ENCODE measurements at regions not wholly inside any gene's neighbourhood (a gene's known extent, or its start where the extent isn't known, plus 50 kb on each side); places are given as distances from the start of the nearest gene placed in this dataset.

DNA sequence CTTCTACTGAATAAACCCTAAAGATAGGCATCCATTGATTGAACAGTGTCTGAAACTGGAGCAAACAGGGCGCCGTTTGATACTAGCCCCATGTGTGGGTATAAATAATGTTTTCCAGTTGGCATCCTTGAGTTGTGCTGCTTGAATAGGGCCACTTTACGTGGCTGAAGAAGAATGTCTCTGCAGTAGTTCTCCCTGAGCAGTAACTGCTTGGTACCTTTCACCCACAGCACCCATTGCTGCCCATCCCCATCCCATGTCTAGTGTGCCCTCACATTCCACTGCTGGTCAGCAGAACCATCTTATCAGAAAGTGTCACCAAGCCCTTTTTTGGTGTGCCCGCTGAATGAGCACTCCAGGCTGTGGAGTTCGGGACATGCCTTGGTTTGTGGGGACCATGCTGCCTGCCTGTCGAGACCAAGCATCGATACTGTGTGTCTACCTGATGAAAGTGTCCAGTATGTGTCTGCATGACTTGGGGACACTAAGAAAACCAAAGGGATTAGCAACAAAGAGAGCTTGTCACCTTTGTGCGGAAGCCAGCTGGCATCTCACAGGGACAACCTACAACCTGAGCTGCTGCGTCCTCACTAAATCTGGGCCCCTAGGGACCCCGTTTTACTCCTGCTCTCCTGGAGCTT lies 162.0 kb downstream of the TM9SF2 start:
- TF ChIP-seq PAX5 (IDR thresholded peaks at IDR 0.05; ENCODE audit: insufficient read depth, low read length, severe bottlenecking) (no peak), SPI1 (IDR thresholded peaks at IDR 0.05; ENCODE audit: low read depth, low read length) (no peak), POLR2AphosphoS5 (IDR thresholded peaks at IDR 0.05; ENCODE audit: low read depth, low read length) (no peak)
- no peak for DNase-seq (ENCODE audit: insufficient read length, low spot score)
- FAIRE-seq, result no peak

DNA sequence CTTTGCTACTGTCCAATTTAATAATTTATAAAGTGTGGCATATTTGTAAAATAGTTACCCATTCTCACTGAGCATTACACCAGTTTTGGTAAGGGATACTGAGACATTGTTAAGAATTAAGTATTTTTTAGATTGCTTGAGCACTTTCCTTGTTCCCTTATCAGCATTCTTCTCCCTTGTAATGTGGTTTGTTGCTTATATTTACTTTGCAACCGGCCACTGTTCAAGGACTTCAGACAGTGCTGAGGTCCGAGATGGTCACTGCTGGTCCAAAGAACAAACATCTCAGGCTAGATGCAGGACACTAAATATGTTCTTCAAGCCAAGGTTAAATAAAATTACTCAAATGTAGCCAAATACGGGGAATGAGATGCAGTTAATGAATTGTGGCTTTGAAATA lies 161.4 kb downstream of the TM9SF2 start:
- FAIRE-seq, result no peak

DNA sequence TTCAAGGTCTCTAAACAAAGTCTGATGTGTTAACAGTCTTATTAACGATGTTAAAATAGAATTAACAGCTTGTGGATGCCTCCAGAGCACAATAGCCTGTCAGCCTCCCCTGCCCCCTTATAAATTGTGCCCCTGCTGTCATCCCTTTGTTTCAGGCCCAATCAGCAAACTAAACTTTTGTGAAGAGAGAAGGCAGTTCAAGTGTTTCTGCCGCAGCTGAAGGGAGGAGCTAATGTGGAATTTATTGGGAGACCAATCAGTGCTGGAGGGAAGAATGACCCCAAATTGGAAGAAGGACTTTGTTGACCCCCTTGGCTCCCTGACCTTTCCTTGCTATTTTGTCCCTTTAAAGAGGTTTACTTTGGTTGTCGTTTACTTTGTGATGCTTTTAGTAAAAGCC lies 160.5 kb downstream of the TM9SF2 start:
- FAIRE-seq (no peak), DNase-seq (ENCODE audit: insufficient read length, low spot score) (no peak)
- TF ChIP-seq POLR2AphosphoS5 (IDR thresholded peaks at IDR 0.05; ENCODE audit: low read depth, low read length) (no peak), POU2F2 (IDR thresholded peaks at IDR 0.05; ENCODE audit: low read depth, low read length) (no peak), SPI1 (IDR thresholded peaks at IDR 0.05; ENCODE audit: low read depth, low read length) (no peak), TAF1 (IDR thresholded peaks at IDR 0.05; ENCODE audit: low read depth, low read length) (no peak), PAX5 (IDR thresholded peaks at IDR 0.05; ENCODE audit: insufficient read depth, low read length, severe bottlenecking) (no peak), POLR2A (IDR thresholded peaks at IDR 0.05; ENCODE audit: low read depth, low read length) (no peak)

More for the DNA sequence above, 161.4 kb downstream of the TM9SF2 start:
- TF ChIP-seq PAX5 (IDR thresholded peaks at IDR 0.05; ENCODE audit: insufficient read depth, low read length, severe bottlenecking) (no peak), POU2F2 (IDR thresholded peaks at IDR 0.05; ENCODE audit: low read depth, low read length) (no peak), POLR2A (IDR thresholded peaks at IDR 0.05; ENCODE audit: low read depth, low read length) (no peak), SPI1 (IDR thresholded peaks at IDR 0.05; ENCODE audit: low read depth, low read length) (no peak), TAF1 (IDR thresholded peaks at IDR 0.05; ENCODE audit: low read depth, low read length) (no peak), POLR2AphosphoS5 (IDR thresholded peaks at IDR 0.05; ENCODE audit: low read depth, low read length) (no peak)
- no peak for DNase-seq (ENCODE audit: insufficient read length, low spot score)

DNA sequence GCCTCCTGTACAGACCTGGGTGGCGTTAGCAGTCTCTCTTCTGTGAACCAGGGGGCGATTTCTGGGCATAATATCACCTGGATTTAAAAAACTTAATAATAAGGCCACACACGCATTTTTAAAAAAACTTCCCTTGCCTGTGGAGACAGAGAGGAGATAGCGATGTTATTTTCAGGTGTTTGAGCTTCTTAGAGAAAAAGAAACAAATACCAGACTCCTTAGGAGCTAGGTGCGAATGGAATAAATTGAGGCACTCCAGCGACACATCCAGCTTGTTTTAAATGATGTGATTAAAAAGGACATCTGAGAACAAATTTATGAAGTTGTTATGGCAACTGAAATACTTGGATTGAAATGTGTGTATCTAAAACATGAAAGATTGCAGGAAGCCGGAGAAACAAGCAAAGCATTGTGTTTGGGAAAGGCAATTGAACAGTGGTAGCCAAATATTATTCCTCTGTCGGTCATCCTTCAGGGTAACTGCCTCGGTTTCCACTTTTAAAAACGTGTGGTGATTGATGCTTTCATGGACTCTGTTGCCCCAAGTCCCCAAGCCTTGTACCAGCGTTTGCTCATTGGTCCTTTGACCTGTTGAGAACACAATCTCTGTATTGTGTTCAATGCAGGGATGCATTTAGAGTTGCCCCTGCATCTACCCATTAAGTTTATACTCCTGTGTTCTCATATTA lies 158.7 kb downstream of the TM9SF2 start:
- FAIRE-seq (no peak), DNase-seq (ENCODE audit: insufficient read length, low spot score) (no peak)
- TF ChIP-seq TAF1 (IDR thresholded peaks at IDR 0.05; ENCODE audit: low read depth, low read length), result no peak
- TF ChIP-seq SPI1 (IDR thresholded peaks at IDR 0.05; ENCODE audit: low read depth, low read length), result no peak
- no peak for TF ChIP-seq PAX5 (IDR thresholded peaks at IDR 0.05; ENCODE audit: insufficient read depth, low read length, severe bottlenecking)
- no peak for TF ChIP-seq POLR2AphosphoS5 (IDR thresholded peaks at IDR 0.05; ENCODE audit: low read depth, low read length)
- no peak for TF ChIP-seq POU2F2 (IDR thresholded peaks at IDR 0.05; ENCODE audit: low read depth, low read length)
- no peak for TF ChIP-seq POLR2A (IDR thresholded peaks at IDR 0.05; ENCODE audit: low read depth, low read length)

DNA sequence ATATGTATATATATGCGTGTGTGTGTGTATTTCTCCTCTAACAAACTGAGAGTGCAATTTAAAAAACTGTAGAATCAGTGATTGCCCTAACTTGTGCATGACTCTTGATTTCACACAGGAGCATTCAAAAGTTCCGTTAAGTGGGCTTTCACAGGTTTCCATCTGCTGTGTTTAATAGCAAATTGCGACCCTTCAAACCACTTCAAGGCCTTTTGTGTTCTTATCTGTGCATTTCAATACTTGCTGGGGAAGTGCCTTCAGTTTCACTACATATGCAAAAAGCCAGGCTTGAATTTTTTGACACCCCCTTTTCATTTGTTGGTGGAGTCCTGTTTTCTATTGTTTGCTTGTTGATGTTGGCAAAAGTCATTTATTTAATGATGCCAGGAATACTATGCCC lies 158.0 kb downstream of the TM9SF2 start:
- TF ChIP-seq POLR2A (IDR thresholded peaks at IDR 0.05; ENCODE audit: low read depth, low read length) (no peak), SPI1 (IDR thresholded peaks at IDR 0.05; ENCODE audit: low read depth, low read length) (peak; percentile 28; the same call in 1 of the 2 replicates)
- no peak for DNase-seq (ENCODE audit: insufficient read length, low spot score)
- no peak for FAIRE-seq

DNA sequence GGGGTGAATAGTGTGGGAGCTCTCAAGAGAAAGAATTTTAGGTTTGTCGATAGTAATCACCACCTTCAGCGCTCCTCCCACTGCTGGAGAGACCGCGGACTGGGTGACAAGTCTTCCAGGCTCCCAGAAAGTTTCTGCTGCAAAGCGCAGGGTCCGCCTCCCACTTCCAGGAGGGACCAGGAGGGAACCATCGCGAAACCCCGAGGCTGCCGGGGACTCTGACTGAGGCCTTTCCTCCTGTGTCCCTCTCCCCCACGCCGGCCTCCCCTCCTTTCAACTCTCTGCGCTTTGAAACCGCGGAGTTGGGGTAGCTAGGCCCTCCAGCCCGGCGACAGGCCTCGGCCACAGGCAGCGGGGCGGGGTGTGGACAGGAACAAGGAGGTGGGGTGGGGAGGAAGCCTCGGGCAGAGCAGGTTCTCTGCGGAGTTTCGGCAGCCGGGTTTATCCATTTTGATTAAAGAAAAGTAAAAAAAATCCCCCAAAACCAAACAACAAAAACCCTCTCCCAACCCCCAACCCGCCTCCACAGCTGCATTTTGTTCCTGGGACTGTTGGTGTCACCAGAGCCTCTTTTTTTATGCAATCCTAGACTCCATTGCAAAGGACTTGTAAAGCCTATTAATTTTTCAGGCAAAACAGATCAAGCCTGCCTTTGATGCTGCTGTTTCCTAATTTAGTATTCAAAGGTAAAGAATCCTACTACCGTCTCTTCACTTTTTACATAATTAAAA lies 157.2 kb downstream of the TM9SF2 start:
- no peak for FAIRE-seq
- no peak for DNase-seq (ENCODE audit: insufficient read length, low spot score)
- TF ChIP-seq POLR2AphosphoS5 (IDR thresholded peaks at IDR 0.05; ENCODE audit: low read depth, low read length) (no peak), PAX5 (IDR thresholded peaks at IDR 0.05; ENCODE audit: insufficient read depth, low read length, severe bottlenecking) (no peak), POU2F2 (IDR thresholded peaks at IDR 0.05; ENCODE audit: low read depth, low read length) (no peak), SPI1 (IDR thresholded peaks at IDR 0.05; ENCODE audit: low read depth, low read length) (no peak), TAF1 (IDR thresholded peaks at IDR 0.05; ENCODE audit: low read depth, low read length) (no peak), POLR2A (IDR thresholded peaks at IDR 0.05; ENCODE audit: low read depth, low read length) (no peak)

DNA sequence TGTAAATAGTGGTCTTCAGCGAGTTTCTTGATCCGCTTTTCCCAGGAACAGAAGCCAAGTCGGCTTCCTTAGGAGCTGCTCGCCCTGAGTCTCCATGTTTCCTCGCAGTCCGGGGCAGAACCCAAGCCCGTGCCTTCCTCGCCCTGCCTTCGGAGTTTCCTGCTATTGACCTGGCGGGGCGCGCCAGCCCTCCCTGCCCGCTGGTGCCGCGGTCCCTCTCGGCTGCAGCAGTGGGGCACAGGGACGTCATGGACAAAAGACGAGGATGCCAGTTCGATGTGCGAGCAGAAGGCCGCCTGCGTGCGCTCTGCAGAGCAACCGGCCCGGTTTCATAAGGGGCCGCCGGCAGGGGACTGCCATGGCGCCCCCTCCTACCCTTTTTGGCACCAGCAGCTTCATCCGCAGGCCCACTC lies 156.6 kb downstream of the TM9SF2 start:
- FAIRE-seq (peak; percentile 64), DNase-seq (ENCODE audit: insufficient read length, low spot score) (no peak)
- TF ChIP-seq SPI1 (IDR thresholded peaks at IDR 0.05; ENCODE audit: low read depth, low read length), result no peak
- TF ChIP-seq POU2F2 (IDR thresholded peaks at IDR 0.05; ENCODE audit: low read depth, low read length), result no peak
- TF ChIP-seq POLR2AphosphoS5 (IDR thresholded peaks at IDR 0.05; ENCODE audit: low read depth, low read length), result no peak
- TF ChIP-seq POLR2A (IDR thresholded peaks at IDR 0.05; ENCODE audit: low read depth, low read length), result no peak
- no peak for TF ChIP-seq PAX5 (IDR thresholded peaks at IDR 0.05; ENCODE audit: insufficient read depth, low read length, severe bottlenecking)
- no peak for TF ChIP-seq TAF1 (IDR thresholded peaks at IDR 0.05; ENCODE audit: low read depth, low read length)

DNA sequence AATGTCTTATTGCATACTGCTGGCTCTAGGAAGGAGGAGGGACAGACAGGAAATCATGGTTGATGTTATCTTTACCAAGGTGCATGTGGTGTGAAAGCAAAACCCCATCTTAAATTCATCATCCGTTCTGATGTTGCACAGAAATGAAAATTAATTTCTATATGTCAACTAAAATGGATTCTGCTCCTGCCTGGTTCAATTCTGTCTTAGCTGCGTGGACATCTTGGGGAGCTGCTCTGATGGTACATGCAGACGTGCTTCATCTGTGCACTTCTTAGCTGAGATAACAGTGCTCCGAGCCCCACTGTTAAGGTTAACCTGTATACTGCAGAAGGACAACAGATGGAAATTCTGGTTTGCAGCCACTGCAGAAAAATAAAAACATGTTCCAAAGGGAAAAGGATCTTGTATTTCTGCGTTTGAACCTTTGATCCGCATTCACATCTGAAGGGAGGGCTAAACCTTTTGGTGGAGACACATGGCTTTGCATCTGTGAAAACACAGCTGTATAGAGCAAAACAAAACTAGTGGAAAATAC lies 155.6 kb downstream of the TM9SF2 start:
- DNase-seq (ENCODE audit: insufficient read length, low spot score), result no peak
- TF ChIP-seq POLR2A (IDR thresholded peaks at IDR 0.05; ENCODE audit: low read depth, low read length) (no peak), SPI1 (IDR thresholded peaks at IDR 0.05; ENCODE audit: low read depth, low read length) (no peak), POLR2AphosphoS5 (IDR thresholded peaks at IDR 0.05; ENCODE audit: low read depth, low read length) (no peak), PAX5 (IDR thresholded peaks at IDR 0.05; ENCODE audit: insufficient read depth, low read length, severe bottlenecking) (no peak), POU2F2 (IDR thresholded peaks at IDR 0.05; ENCODE audit: low read depth, low read length) (no peak), TAF1 (IDR thresholded peaks at IDR 0.05; ENCODE audit: low read depth, low read length) (no peak)
- peak; percentile 80 for FAIRE-seq

DNA sequence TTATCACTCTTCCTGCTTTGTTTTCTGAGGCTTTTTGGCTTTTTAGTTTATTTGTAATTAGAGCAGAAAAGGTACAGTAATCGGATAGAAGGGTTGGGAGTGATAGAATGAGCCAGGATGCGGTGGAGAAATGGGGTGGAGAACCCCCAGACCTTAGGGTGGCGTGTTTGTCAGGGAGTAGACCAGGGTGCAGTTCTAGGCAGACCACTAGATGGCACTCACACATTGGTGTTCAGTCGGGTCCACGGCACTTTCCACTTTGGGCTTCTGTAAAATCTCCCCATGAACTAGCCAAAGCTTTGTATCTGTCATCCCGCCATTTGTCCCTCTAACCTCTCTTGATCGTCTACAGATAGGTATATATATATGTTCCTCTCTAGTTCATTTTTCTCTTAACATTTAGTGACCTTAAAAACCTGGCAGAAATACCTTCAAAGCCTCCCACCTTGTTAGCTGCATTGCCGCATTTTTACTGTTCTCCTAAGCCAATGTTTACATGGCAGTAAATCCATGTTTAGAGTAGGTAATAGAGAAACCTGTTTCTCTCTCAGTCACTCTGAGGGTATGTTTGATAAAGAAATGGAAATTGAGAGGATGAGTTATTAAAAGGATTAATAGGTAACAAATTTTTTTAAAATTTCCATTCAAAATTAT lies 154.9 kb downstream of the TM9SF2 start:
- FAIRE-seq (peak; percentile 97), DNase-seq (ENCODE audit: insufficient read length, low spot score) (peak; percentile 43)
- no peak for TF ChIP-seq POLR2A (IDR thresholded peaks at IDR 0.05; ENCODE audit: low read depth, low read length)
- no peak for TF ChIP-seq PAX5 (IDR thresholded peaks at IDR 0.05; ENCODE audit: insufficient read depth, low read length, severe bottlenecking)
- TF ChIP-seq POU2F2 (IDR thresholded peaks at IDR 0.05; ENCODE audit: low read depth, low read length), result 0 out of 2 replicates have a peak, but pooled peaks have one; percentile 36
- TF ChIP-seq TAF1 (IDR thresholded peaks at IDR 0.05; ENCODE audit: low read depth, low read length), result no peak
- TF ChIP-seq SPI1 (IDR thresholded peaks at IDR 0.05; ENCODE audit: low read depth, low read length), result no peak
- TF ChIP-seq POLR2AphosphoS5 (IDR thresholded peaks at IDR 0.05; ENCODE audit: low read depth, low read length), result no peak
